SIG-M5 (cell line): ENCODE measurements at regions not wholly inside any gene's neighbourhood (a gene's known extent, or its start where the extent isn't known, plus 50 kb on each side); places are given as distances from the start of the nearest gene placed in this dataset.

Experiments used
- DNase-seq: peaks from one replicate; lab custom pipeline; 2025; lab: John Stamatoyannopoulos, UW

DNA sequence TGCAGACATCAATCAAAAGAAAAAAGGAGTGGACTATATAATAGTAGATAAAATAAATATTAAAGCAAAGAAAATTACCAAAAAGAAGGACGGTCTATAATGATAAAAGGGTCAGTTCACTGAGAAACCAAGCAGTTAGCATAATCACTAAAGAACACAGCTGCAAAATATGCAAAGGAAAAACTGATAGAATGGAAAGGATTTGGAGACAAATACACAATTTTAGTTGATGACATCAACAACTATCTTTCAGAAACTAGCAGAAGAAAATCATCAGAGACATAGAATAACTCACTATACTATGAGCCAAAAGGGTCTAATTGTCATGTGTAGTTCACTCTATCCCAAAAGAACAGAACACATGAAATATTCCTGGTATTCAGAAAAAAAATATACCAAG, 316.4 kb upstream of the IGFBP3 start:
- DNase-seq, result no peak

GRCh38 chr7:46233585-46234329, 312.7 kb upstream of the IGFBP3 start:
- no peak for DNase-seq

DNA sequence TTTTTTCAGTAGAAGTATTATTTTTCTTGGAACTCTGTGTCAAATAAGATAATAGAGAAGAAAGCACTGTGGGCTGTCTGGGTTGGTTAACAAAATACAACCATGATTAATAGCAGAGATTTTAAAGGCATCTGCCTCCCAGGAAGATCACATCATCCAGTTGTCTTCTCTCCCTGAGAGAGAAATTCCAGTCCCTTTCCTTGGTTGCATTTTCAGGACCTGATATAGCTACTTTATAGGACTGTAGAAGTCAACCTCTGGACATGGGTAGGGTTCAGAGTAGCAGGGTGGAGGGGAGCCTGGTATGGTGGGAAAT, 309.9 kb upstream of the IGFBP3 start:
- DNase-seq, result no peak

GRCh38 chr7:46230298-46230989, 309.4 kb upstream of the IGFBP3 start:
- DNase-seq, result no peak

DNA sequence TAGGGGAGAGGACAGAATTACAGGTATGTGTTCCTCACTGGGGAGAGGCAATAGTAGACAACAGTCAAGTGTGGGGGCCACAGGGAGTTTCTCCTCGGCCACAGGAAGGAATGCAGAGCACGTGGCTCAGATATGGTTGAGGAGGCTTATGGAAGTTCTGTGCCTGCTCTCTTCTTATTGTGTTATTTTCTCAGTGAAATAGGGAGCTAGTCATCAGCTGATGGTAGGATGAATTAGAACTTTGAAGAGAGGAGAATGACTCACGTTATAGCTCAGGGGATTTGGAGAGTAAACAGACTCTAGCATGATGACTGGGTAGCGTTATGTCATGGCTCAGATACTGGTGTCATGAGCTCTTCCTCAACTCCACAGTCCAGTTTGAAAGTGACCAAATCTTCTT, 308.3 kb upstream of the IGFBP3 start:
- DNase-seq, result no peak

DNA sequence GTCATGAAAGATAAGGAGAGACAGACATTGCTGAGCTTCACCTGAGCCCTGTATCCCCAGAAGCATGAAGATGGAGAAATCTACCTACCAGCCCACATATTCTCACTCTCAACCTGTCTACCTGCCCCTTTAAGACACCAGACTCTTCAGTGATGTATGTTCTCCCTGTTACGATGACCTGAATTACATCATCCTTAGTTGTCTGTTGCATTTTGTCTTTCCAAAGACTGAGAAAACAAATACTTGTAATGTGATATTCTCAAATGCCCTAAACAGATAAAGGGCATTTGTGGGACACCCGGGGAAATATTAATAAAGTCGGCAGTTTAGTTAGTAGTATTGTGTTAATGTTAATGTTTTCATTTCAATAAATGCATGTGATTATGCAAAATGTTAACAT, 305.8 kb upstream of the IGFBP3 start:
- no peak for DNase-seq

DNA sequence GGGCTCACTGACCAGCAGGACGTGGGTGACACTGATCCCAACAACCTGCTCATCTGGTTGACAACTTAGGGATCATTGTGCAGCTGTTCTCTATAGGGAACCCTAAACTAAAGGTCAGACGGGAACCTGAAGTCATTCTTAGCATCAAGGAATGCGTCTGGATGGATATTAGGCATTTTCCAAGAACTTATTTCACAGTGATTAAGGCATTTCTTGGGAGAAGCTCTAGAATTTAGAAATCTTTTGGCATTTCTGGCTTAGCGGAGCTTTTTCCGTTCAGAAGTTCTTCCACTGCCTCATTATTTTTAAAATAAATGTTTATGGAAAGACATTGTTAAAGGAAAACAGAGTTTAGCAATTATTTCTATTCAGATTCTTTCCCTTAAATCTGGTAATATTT, 303.3 kb upstream of the IGFBP3 start:
- no peak for DNase-seq

- no peak for DNase-seq
Measured at GRCh38 chr7:46220066-46220630, 299.1 kb upstream of the IGFBP3 start.

DNA sequence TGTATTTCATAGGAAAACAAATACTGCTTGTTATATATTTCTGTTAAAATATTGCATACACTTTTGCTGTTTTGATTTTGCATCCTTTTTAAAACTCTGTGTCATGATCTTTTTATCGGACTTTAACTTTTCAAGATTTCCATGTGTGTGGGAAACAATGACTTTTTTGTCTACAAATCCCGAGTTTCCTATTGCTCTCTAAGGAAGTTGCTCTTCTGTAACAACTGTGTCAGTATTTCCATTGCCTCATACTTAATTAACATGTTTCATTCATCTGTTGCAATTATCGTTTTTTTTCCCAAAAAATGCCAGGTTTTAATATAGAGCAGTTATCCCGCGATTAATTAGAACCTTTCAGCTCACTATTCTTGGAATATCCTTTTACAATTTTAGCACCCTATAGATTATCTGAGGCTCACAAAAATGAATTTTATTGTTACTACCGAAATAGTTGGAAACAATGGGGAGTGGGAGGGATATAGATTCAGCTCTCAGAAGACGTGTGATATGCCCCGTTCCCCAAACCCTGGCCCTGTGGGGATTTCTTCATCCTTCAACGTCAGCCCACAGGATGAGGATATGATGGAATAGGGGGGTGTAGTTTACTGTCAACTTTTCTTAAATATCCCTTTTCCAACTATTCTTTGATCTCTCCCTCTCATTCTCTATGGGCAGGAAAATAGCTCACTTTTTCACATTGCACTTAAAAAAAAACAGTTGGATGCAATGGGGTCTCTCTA, 297.6 kb upstream of the IGFBP3 start:
- DNase-seq, result no peak

DNA sequence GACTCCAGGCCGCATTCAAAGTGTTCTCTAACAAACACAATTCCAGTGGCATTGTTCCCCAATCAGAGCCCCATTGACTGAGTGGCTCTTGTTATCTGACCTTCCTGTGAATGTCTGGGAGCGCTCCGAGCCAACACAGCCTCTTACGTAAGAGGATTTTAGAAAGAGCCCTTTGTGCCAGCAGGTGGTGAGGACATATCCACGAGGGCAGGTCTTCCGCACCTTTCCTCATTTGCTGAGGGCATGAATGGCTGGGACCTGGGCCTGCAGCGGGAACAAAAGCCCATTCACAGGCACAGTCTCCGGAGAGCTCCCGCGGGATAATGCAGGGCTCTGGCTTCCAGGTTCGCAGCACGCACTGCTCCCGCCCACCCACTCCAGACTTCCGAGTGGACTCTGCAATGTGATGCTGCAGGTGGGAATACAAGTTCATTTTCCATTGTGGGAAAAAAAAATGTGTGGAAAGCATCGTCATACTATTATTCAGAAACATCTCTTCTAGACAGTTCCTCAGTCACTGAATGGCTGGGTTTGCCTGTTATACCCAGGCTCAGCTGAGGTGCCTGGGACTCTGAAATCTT, 295.0 kb upstream of the IGFBP3 start:
- DNase-seq, result no peak

GRCh38 chr7:46214526-46214925, 293.5 kb upstream of the IGFBP3 start:
- no peak for DNase-seq

DNA sequence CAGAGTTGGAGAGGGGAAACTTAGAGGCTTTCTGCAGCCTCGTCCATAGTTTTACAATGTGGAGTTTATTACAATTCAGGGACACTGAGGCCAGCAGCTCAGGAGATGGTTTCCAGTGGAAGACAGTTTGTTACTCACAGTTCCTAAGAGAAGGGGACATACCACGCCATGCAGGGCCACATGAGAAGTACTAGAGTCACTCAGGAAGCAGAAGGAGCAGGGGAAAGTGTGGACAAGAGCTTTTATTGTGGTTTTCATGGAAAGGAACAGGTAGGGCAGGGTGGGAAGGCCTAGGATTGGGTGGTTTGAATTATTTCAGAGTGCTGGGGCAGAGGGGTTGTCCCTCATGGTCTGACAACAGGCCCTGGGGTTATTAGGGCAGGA, 292.1 kb upstream of the IGFBP3 start:
- no peak for DNase-seq

DNA sequence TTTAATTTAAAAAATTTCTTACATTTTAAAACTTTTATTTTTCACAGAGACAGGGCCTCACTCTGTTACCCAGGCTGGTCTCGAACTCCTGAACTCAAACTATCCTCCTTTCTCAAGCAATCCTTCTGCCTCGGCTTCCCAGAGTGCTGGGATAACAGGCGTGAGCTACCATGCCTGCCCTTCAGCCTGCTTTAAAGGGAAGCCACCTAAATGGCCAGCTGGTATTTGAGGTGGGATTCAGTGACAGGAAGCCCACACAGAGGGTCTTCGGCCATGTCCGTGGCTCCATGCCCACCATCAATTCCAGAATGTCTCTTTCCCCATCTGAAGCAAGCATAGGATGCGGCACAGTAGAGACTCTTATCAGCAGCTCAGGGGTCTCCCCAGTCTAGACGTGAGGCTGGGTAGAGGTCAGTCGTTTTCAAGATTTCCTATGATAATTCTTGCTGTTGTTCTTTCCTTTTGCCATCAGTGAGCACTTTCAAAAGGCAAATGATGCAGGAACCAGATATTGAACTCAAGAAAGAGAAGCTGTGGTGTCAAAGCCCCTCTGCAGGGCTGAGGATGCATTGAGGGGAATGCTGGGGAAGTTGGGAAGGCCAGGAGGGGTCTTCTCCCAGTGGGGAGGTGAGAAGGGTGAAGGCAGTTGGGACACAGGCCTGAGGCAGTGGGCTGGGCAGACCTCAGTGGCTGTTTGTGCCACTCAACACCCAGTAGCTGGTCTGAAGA, 291.5 kb upstream of the IGFBP3 start:
- DNase-seq, result no peak

- no peak for DNase-seq
Measured at GRCh38 chr7:46210467-46210866, 289.4 kb upstream of the IGFBP3 start.

DNA sequence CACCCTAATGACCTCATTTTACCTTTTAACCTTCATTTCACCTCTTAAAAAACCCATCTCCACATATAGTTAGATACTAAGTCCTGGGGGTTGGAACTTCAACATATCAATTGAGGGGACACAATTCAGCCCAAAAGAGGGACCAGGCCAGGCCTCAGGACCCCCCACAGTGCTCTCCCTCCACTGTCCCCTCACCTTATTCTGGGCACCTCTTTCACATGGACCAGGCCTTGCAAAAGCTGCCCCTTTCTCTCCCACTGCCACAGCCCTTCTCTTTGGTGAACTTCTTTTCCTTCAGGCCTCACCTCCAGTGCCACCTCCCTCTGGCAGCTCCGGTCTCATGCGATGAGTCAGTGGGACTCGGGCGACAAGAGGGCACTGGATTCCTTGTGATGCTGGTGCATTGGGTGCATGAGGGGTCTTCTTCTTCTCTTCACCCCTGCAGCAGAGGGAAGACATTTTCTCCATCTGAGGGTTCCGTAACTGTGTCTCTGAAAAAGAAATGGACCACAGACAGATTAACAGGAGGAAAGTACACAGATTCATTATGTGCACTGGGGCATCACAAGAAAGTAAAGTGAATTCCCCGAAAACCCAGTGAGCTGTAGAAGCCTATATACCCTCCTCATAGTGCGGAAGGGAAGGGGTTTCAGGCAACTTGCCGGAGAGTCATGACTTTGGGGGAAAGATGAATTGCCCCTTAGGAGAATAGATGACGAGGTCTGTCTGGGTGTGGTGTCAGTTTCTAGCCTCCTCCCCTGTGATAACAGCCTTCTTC, 288.7 kb upstream of the IGFBP3 start:
- DNase-seq, result no peak

GRCh38 chr7:46208635-46209525, 287.8 kb upstream of the IGFBP3 start:
- no peak for DNase-seq

- DNase-seq, result no peak
Measured at GRCh38 chr7:46207931-46208634, 287.0 kb upstream of the IGFBP3 start.

GRCh38 chr7:46206476-46207060, 285.5 kb upstream of the IGFBP3 start:
- DNase-seq, result no peak

DNA sequence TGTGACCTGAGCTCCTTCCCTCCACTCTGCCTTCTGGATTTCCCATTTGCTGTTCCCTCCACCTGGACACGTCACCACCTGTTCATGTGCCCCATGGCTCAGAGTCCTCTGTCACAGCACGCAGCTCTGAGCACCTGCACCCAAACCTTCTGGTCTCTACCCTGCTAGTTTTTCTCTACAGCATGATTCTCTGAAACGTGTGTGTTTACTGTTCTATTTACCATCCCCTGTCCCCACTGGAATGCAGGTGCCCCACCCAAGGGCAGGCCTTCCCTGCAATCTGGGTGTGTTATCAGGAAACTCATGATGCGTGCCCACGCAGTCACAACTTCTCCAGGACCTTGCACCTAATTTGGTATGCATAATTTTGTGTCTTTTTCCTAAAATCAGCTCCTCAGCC, 284.4 kb upstream of the IGFBP3 start:
- DNase-seq, result no peak
